Motor neuron (in vitro differentiated cells): ENCODE measurements at regions not wholly inside any gene's neighbourhood (a gene's known extent, or its start where the extent isn't known, plus 50 kb on each side); places are given as distances from the start of the nearest gene placed in this dataset.
A peak's percentile ranks its signal among the peaks of the same experiment; 100 is the strongest.

Experiments used
- ATAC-seq, 8 experiments: fragments of 200-7000 bp; cut with Tn5 transposase; replicated peaks in 6 of 8; 2 replicates each; pipeline ENCODE4 v1.8.0; 2021; ENCODE audit warnings: mild to moderate bottlenecking in 8 of 8, moderate library complexity in 8 of 8
- H3K27ac ChIP-seq, 2 donors: fragments of 250-450 bp; sonication (Bioruptor Pico); 2 replicates each; pipeline ENCODE4 v1.9.0; 2021; ENCODE audit warnings: antibody characterized with exemption in 2 of 2, mild to moderate bottlenecking in 2 of 2, moderate library complexity in 1 of 2
- H3K4me1 ChIP-seq, 2 donors: fragments of 250-450 bp; sonication (Bioruptor Pico); replicated peaks in 1 of 2; 2 replicates each; pipeline ENCODE4 v1.6.1; 2021; ENCODE audit warnings: antibody characterized with exemption in 2 of 2, mild to moderate bottlenecking in 2 of 2, moderate library complexity in 1 of 2
- H3K4me3 ChIP-seq, 5 donors: fragments of 250-450 bp; sonication (Bioruptor Pico); 2 replicates each; pipeline ENCODE4 v1.9.0; 2021; ENCODE audit warnings: antibody characterized with exemption in 5 of 5, mild to moderate bottlenecking in 5 of 5, moderate library complexity in 4 of 5
- WGBS, 10 experiments: fragments of 450-650 bp; shearing (Covaris generic); methylation state at CpG; one replicate each; pipeline ENCODE4 v1.0.0; 2022; 5-methylcytosine and 5-hydroxymethylcytosine counted together
- in situ Hi-C, 9 experiments: fragments of 400-800 bp; cut with MboI; loops; one replicate each; pipeline ENCODE4 v1.15.0; 2021; ENCODE audit warnings: low sequenced_read_pairs in 9 of 9, low pct_unique_long_range_greater_than_20kb in 2 of 9; ENCODE audit not compliant: unreplicated experiment in 9 of 9

- no peak overlapping the region for H3K27ac ChIP-seq
- in situ Hi-C loops: loop anchor here in 1 of 9 experiments (25.0 kb wide), 1 partner anchor 109 kb away; no protein-coding TSS in a partner anchor
- no peak overlapping the region for H3K4me3 ChIP-seq
- 0 to 80% (median 40%) methylated on average over 1 to 4 of the region's 4 CpGs; no CpG with 5 or more reads in 1 of the 10 experiments for WGBS, 10 experiments
- peaks cover 0 to 3% of the 10 kb centered on the region in 2 donors for H3K4me1 ChIP-seq
- peak in 6 of 8 experiments; percentile 33 to 92 (median 69) for ATAC-seq
These were observed 448.1 kb downstream of the TSN start for GRCh38 chr2:122203523-122203922.

GRCh38 chr2:122205641-122206040 is 450.2 kb downstream of the TSN start:
- Histone ChIP-seq H3K27ac (no peak overlapping the region), H3K4me3 (no peak overlapping the region), H3K4me1 (peaks cover 0 to 3% of the 10 kb centered on the region in 2 donors)
- peak in 2 of 8 experiments; percentile 10 to 17 for ATAC-seq
- 29 to 83% (median 60%) methylated on average over 1 to 2 of the region's 2 CpGs; no CpG with 5 or more reads in 3 of the 10 experiments for WGBS, 10 experiments
- in situ Hi-C loops: loop anchor here in 1 of 9 experiments (25.0 kb wide), 1 partner anchor 107 kb away; no protein-coding TSS in a partner anchor

- 0 to 100% (median 53%) methylated on average over 1 to 3 of the region's 3 CpGs; no CpG with 5 or more reads in 4 of the 10 experiments for WGBS, 10 experiments
- in situ Hi-C loops: loop anchor here in 1 of 9 experiments (25.0 kb wide), 1 partner anchor 106 kb away; no protein-coding TSS in a partner anchor
- H3K4me1 ChIP-seq: peaks cover 0 to 3% of the 10 kb centered on the region in 2 donors
- H3K4me3 ChIP-seq: no peak overlapping the region
- peak in 1 of 8 experiments; percentile 27 for ATAC-seq
- no peak overlapping the region for H3K27ac ChIP-seq
These were observed 450.6 kb downstream of the TSN start for GRCh38 chr2:122206101-122206500.

GRCh38 chr2:122209377-122209776 is 453.9 kb downstream of the TSN start:
- H3K27ac ChIP-seq: no peak overlapping the region
- WGBS, 10 experiments: 10 to 100% (median 100%) methylated on average over 1 to 2 of the region's 2 CpGs; no CpG with 5 or more reads in 3 of the 10 experiments
- in situ Hi-C loops: loop anchor here in 1 of 9 experiments (25.0 kb wide), 1 partner anchor 103 kb away; no protein-coding TSS in a partner anchor
- peaks cover 0 to 4% of the 10 kb centered on the region in 2 donors for H3K4me1 ChIP-seq
- no peak for ATAC-seq
- no peak overlapping the region for H3K4me3 ChIP-seq

DNA sequence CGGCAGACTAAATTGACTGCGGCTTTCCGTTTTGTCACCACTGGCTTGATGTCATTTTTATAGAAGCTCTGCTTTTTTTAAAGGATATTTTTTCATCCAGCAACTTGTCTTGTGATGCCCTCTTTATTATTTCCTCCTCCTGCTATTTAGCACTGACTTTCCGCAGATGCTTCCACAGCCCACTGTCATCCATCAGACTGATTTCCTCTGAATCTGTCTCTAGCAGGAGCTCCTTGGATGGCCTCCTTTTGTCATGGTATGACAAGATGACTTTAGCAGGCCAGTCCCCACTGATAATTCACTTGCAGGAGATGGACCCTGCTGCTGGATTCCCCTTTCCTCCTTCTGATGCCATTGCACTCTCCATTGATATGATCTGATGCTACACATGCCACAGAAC is 454.6 kb downstream of the TSN start:
- Histone ChIP-seq H3K4me3 (no peak overlapping the region), H3K4me1 (peaks cover 0 to 4% of the 10 kb centered on the region in 2 donors), H3K27ac (no peak overlapping the region)
- 54 to 90% (median 70%) methylated on average over 2 to 4 of the region's 4 CpGs; no CpG with 5 or more reads in 5 of the 10 experiments for WGBS, 10 experiments
- ATAC-seq: peak in 3 of 8 experiments; percentile 64 to 73 (median 68)
- in situ Hi-C loops: loop anchor here in 1 of 9 experiments (25.0 kb wide), 1 partner anchor 102 kb away; no protein-coding TSS in a partner anchor

GRCh38 chr2:122210898-122211856 is 455.7 kb downstream of the TSN start:
- H3K4me1 ChIP-seq: peaks cover 0 to 4% of the 10 kb centered on the region in 2 donors
- H3K27ac ChIP-seq: no peak overlapping the region
- no peak overlapping the region for H3K4me3 ChIP-seq
- in situ Hi-C loops: loop anchor here in 1 of 9 experiments (25.0 kb wide), 1 partner anchor 101 kb away; no protein-coding TSS in a partner anchor
- ATAC-seq: peak in 2 of 8 experiments; percentile 98
- 28 to 100% (median 80%) methylated on average over 1 to 8 of the region's 8 CpGs for WGBS, 10 experiments

GRCh38 chr2:122213312-122213711 is 457.9 kb downstream of the TSN start:
- 0 to 85% (median 50%) methylated on average over 1 to 4 of the region's 4 CpGs; no CpG with 5 or more reads in 2 of the 10 experiments for WGBS, 10 experiments
- Histone ChIP-seq H3K4me1 (peaks cover 0 to 4% of the 10 kb centered on the region in 2 donors), H3K27ac (no peak overlapping the region), H3K4me3 (no peak overlapping the region)
- peak in 5 of 8 experiments; percentile 56 to 97 (median 69) for ATAC-seq
- in situ Hi-C loops: loop anchor here in 1 of 9 experiments (25.0 kb wide), 1 partner anchor 99 kb away; no protein-coding TSS in a partner anchor

DNA sequence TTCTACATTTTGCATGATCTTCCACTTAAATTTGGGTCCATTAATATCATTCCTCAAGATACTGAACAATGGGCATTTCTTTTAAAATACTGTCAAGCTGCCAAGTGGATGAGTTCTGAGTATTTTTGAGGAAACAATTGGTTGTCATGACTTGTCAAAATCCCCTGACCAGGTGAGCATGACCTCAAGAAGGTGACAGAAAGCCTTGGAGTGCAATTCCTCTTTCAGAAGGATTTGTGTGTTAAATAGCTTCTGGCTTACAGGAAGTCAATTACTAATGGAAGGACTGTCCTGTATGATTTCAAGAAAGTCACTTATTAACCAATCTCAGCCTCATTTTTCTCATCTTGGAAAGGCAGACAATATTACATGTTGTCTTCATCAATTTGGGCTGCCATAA is 460.6 kb downstream of the TSN start:
- H3K4me3 ChIP-seq: no peak overlapping the region
- no peak overlapping the region for H3K27ac ChIP-seq
- peaks cover 0 to 4% of the 10 kb centered on the region in 2 donors for H3K4me1 ChIP-seq
- in situ Hi-C loops: loop anchor here in 1 of 9 experiments (25.0 kb wide), 1 partner anchor 96 kb away; no protein-coding TSS in a partner anchor
- ATAC-seq: no peak

DNA sequence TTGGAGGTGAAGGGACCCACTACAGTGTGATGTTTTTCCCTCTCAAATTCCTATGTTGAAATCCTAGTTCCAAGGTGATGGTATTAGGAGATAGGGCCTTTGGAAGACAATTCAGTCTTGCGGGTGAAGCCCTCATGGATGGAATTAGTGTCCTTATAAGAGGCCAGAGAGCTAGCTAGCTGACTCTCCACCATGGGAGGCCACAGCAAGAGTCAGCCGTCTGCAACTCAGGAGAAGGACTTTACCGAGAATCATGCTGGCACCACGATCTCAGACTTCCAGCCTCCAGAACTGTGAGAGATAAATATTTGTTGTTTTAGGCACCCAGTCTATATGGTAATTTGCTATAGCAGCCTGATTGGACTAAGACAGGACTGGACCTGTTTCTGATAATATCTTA is 461.4 kb downstream of the TSN start:
- Histone ChIP-seq H3K4me3 (no peak overlapping the region), H3K27ac (no peak overlapping the region), H3K4me1 (peaks cover 0 to 4% of the 10 kb centered on the region in 2 donors)
- ATAC-seq: no peak
- 72 to 100% (median 86%) methylated on average over 1 to 4 of the region's 4 CpGs; no CpG with 5 or more reads in 4 of the 10 experiments for WGBS, 10 experiments
- in situ Hi-C loops: loop anchor here in 1 of 9 experiments (25.0 kb wide), 1 partner anchor 95 kb away; no protein-coding TSS in a partner anchor

GRCh38 chr2:122218596-122218995 is 463.1 kb downstream of the TSN start:
- H3K4me1 ChIP-seq: no peaks in the 10 kb centered on the region
- H3K4me3 ChIP-seq: no peak overlapping the region
- no peak overlapping the region for H3K27ac ChIP-seq
- 0 to 100% (median 33%) methylated on average over 1 to 6 of the region's 8 CpGs; no CpG with 5 or more reads in 3 of the 10 experiments for WGBS, 10 experiments
- in situ Hi-C loops: loop anchor here in 1 of 9 experiments (25.0 kb wide), 1 partner anchor 94 kb away; no protein-coding TSS in a partner anchor
- peak in 4 of 8 experiments; percentile 26 to 55 (median 40) for ATAC-seq

GRCh38 chr2:122219504-122219903 is 464.1 kb downstream of the TSN start:
- in situ Hi-C loops: loop anchor here in 1 of 9 experiments (25.0 kb wide), 1 partner anchor 93 kb away; no protein-coding TSS in a partner anchor
- no peak for ATAC-seq
- H3K4me1 ChIP-seq: no peaks in the 10 kb centered on the region
- H3K4me3 ChIP-seq: no peak overlapping the region
- H3K27ac ChIP-seq: no peak overlapping the region
- WGBS, 10 experiments: 51 to 100% (median 85%) methylated on average over 1 to 9 of the region's 9 CpGs; no CpG with 5 or more reads in 4 of the 10 experiments

DNA sequence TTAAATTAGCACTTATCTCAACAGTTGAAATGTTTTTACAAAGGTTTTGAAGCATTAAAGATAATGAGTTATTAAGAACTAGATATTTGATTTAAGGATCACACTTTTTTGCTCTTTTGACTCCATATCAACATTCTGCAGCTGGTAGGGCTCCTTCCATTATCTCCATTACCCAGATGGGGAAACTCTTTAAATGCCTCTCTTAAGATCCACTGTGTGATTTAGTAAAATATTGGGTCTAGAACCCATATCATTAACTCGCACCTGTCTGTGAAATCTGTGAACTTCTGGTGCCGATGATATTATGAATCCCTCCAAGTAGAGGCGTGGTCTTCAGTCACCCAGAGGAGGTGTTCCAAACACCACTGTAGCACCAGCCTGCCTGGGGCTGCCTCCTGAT is 466.2 kb downstream of the TSN start:
- Histone ChIP-seq H3K4me3 (no peak overlapping the region), H3K4me1 (no peaks in the 10 kb centered on the region), H3K27ac (no peak overlapping the region)
- 50 to 100% (median 80%) methylated on average over 1 to 3 of the region's 3 CpGs; no CpG with 5 or more reads in 5 of the 10 experiments for WGBS, 10 experiments
- no peak for ATAC-seq
- in situ Hi-C loops: loop anchor here in 1 of 9 experiments (25.0 kb wide), 1 partner anchor 91 kb away; no protein-coding TSS in a partner anchor
